ENCODE measurements at regions not wholly inside any gene's neighbourhood (a gene's known extent, or its start where the extent isn't known, plus 50 kb on each side); places are given as distances from the start of the nearest gene placed in this dataset.

DNA sequence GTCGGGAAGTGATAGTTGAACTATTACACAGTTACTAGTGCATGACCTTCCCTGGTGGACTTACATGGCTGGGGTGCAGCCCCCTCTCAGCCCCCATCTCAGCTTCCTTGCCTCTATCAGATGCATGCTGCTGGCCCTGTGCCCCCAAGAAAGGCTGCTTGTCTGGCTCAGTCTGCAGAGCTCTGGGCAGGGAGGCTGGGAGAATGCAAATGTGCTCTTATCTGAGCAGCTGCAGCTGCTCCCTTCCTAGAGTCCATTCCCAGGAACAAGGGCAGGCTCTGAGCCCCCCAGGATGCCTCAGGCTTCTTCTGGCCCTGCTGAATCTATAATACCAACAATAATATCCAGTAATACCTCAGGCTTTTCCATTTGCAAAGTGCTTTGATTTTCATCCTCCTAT is 218.1 kb upstream of the SRRM4 start:
- DNase-seq: no peak

- no peak for DNase-seq
Measured at GRCh38 chr12:118773956-118774723, 207.2 kb upstream of the SRRM4 start.

DNA sequence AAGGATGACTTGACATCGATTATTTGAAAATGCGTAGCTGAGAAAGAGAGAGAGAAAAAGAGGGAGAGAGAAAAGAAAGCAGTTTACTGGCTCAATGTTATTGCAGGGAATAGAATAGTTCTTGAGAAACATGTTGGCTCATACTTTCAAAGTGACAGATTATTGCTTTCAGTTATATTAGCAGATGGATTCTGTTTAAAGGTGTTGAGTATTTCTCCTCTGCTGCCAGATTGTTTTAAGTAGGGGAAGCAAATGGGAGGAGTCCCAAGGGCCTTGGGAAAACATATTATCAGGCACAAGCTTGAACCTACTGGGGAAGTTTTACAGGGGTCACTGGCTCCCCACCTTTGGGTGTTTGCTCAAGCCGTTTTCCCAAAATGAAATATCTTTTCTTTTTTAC is 203.8 kb upstream of the SRRM4 start:
- DNase-seq: no peak

- DNase-seq: no peak
Measured at GRCh38 chr12:118778077-118778476, 203.3 kb upstream of the SRRM4 start.

- DNase-seq: no peak
Measured at GRCh38 chr12:118780939-118781338, 200.4 kb upstream of the SRRM4 start.

DNA sequence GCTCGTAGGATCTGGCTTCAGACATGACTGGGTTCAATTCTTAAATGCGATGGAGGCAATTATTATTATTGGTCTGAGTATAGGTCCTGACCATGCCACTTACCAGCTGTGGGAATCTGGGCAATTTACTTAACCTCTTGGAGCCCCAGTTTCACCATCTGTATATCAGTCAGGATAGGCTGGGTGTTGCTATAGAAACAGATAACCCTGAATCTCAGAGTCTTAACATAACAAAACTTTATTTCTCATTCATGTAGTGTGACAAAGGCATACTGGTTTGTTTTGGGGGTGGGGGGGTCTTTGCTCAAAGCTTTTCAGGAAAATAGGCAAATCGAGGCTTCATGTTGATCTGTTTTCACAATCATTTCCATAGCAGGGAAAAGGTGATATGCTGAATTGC is 199.6 kb upstream of the SRRM4 start:
- no peak for DNase-seq

DNA sequence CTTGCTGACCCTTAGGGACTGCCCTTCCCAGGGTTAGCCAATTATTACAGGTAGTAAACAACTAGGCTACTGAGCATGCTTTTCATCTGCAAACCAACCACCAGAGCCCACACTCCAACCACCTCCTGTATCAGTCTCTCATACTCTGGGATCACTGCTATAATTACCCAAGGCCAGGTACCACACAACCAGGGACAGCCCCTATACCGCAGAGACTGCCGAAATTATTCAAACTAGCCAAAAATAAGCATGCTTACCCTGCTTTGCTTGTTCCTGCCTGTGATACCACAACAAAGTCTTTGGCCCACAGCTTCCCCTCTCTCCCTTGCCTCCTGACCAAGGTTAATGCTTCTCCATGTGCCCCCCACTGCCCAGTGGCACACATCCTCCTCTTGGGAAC is 197.6 kb upstream of the SRRM4 start:
- no peak for DNase-seq

GRCh38 chr12:118790578-118790977 is 190.8 kb upstream of the SRRM4 start:
- DNase-seq: no peak

DNA sequence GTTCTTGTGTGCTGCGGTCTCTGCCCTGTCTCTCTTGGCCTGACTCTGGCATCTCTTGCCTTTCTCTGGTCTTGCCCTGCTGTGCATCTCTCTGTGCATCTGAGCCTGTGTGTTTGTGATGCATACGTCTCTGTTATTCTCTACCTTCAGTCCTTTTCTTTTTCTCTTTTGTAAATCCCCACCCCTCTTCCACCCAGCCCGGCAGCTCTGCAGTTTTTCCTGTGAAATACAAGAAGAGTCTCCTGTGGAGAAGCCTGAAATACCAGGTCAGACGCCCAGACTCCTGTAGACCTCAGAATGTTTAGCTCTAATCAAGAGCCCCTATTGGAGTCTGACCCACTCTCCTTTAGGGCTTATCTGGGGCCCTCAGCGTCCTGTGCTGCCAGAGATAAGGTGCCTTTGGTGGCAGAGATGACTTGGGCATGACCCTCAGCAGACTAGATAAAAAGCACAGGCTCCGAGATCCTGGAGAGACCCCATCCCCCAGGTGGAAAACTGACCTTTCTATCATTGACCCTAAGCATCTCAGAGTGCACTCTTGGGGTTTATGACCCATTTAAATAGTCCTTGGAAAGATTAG is 167.5 kb upstream of the SRRM4 start:
- DNase-seq: no peak

DNA sequence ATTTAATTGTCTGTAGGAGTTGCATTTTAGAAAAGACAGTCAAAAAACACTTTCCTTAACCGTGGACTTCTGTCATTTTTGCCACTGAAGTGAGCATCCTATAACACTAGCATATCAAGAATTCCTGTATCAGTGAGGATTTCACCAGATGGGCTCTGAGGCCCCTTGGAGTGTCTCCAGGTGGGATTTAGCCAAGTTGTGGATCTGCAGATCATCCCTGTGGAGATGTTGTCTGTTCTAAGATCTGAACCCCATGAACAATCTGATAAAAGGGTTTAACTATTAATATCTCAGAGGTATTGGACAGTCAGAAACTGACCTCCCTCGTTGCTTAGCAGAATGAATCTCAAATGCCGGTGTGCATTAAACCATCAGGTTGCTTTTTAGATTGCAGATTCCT is 165.0 kb upstream of the SRRM4 start:
- DNase-seq: no peak

DNA sequence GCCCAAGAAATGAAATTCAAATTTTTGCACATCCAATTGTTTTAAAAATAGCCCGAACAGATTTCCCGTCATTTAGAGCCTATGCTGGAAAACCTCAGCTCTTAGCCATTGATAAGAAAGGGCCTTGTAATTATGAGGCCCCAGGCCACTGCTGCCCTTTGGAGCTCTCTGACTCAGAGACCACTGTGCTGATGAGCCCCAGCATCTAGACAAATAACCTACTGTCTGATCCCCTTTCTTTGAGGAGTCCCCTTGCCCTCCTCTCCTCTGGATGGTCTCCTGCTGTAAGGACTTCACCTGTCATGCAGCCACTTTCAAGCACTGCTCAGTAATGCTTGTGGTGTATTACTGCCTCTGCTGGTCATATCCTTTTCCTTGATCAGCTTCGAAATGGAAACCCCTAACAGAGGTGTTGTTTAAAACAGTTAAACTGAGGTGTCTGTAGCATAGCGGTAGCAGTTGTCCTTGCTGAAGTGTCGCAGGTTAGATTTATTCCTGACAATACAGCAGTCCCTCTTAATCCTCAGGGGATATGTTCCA is 159.9 kb upstream of the SRRM4 start:
- DNase-seq: no peak

DNA sequence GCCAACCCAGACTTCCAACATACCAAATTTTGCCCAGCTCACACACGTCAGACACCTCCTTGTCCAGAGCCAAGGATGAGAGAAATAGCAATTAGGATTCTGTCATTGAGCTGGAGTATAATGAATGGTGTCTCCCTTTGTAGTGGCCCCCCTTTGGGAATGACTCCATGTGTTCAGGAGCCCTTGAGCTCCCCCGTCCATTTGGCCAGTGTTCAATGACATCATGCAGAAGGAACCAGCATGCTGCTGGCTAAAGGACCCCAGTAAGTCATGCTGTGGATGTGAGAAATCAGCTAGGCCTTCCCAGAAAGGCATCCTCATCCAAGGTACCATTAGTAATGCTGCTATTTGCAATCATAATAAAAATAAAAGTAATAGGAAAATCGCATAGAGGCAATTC is 158.8 kb upstream of the SRRM4 start:
- DNase-seq: no peak

DNA sequence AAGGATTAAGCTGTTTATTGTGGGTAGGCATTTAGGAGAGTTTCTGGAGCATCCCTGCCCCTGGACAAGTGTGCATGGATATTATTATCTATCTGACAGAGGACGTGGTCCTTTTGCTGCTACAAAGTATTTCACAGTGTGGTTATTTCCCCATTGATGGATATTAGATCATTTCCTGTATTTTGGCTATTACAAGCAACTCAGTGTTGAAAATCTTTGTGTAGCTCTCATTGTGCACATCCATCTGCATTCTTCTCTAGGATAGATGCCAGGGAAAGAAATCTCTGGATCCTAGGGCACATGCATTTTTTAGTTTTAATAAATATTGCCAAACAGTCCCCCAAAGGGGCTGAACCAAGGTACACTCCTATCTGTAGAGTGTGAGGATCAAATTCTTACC is 154.3 kb upstream of the SRRM4 start:
- no peak for DNase-seq

DNA sequence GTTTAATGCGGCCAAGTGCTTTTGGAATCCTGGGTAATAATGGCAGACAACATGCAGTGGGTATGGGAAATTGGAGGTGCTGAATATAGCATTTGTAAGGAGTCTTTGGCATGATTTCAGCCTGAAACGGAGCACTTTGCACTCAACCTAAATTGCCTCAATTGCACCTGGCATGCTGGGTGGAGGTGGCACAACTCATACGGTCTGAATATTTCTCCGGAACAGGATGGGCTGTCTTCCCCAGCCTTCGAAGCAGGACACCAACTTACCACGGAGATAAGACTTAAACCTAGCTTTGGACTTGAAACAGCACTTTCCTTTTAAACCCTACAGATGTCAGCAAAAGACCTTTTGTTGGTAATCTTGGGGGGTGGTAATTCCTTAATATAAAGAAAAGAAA is 153.7 kb upstream of the SRRM4 start:
- no peak for DNase-seq

- DNase-seq: no peak
Measured at GRCh38 chr12:118830296-118830695, 151.0 kb upstream of the SRRM4 start.

GRCh38 chr12:118835926-118836325 is 145.4 kb upstream of the SRRM4 start:
- DNase-seq: no peak

DNA sequence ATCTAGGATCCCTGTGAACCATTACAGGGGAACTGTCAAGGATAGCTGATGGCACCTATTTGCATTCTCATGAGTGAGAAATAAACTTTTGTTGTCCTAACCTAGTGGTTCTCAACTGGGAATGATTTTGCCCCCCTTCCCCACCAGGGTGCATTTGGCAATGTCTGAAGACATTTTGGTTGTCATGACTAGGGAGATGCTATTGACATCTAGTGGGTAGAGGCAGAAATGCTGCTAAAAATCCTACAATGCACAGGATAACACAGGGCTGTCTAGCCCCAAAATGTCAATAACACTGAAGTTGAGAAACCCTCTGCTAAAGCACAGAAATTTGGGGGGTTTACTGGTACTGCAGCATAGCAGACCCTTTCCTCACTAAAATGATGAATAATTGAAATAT is 140.9 kb upstream of the SRRM4 start:
- no peak for DNase-seq

- DNase-seq: no peak
Measured at GRCh38 chr12:118840878-118841277, 140.5 kb upstream of the SRRM4 start.

DNA sequence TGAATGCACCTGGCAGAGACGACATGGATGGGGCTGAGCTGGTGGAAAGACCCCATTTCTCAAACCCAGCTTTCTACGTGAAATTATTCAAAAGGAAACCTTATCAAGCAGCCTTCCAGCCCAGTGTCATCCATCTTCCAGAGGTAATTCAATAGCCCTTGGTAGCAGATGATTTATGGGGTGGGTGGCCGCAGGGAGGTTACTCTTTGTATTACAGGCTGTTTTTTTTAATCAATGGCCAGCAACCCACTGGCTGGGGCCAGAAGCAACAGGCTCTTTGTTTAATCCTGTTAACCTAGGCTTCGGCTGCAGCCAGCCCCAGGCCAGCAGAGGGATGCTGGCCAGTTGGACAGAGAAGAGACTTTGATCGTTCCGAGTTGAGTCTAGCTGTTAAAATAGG is 139.8 kb upstream of the SRRM4 start:
- DNase-seq: no peak

GRCh38 chr12:118842866-118843265 is 138.5 kb upstream of the SRRM4 start:
- DNase-seq: no peak

- DNase-seq: no peak
Measured at GRCh38 chr12:118846416-118846815, 134.9 kb upstream of the SRRM4 start.

DNA sequence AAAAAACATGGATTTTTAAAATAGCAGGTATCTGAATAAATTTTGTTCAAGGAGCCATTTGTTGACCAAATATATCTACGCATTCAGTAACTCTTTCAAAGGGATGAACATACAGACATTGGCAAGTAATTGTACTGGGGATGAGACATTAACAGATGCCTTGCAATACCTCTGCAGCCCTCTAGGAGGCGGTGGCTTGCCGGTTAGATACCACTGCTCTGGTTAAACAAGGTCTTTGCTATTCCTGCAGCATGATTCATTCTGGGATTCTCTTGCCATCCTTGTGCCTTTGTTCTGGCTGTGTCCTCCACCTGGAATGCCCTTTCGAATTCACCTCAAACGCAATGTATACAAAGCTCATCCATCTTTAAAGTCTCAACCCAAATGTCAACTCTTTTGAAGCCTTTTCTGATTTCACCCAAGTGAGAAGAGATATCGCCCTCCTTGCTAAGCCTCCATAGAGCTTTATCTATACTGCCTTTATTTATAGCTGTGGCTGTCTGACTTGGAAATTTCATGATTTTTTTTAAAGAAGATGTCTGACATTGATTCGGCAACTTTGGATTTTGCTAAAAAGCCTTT is 131.0 kb upstream of the SRRM4 start:
- no peak for DNase-seq

DNA sequence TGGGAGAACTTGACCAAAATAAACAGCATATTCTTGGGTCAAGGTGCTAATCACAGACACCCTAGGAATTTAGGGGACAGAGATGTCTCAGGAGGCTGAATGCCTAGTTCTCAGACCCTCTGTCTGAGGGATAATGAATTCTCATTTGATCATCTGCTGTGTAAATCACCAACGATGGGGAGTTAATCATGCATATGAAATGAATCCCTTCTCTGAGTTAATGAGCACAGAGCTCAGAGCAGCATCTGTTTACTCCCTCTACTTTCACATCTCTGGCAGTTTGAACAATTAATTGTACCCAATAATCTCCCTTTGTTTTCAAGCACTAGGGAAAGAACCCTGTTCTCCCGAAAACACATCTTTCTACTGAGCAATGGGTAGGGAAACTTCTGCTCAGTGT is 129.4 kb upstream of the SRRM4 start:
- no peak for DNase-seq

GRCh38 chr12:118853634-118854033 is 127.7 kb upstream of the SRRM4 start:
- DNase-seq: no peak

Data from skin of body (tissue), 1 donor.